Mesenchymal stem cell (in vitro differentiated cells and primary cell): ENCODE measurements at regions not wholly inside any gene's neighbourhood (a gene's known extent, or its start where the extent isn't known, plus 50 kb on each side); places are given as distances from the start of the nearest gene placed in this dataset.

Source experiments
- DNase-seq: peaks from one replicate; pipeline ENCODE4 v3.0.0-alpha.2; 2013
- H2AFZ ChIP-seq: one replicate; pipeline ENCODE4 v1.6.1; 2013; ENCODE audit warnings: low read depth, mild to moderate bottlenecking, control low read depth, inconsistent platforms, low read length, moderate library complexity
- H2AK5ac ChIP-seq: 2 replicates; pipeline ENCODE4 v1.6.1; 2013; ENCODE audit warnings: low read length, moderate library complexity, mild to moderate bottlenecking, inconsistent platforms; ENCODE audit not compliant: severe bottlenecking
- H2BK120ac ChIP-seq: one replicate; pipeline ENCODE4 v1.6.1; 2013; ENCODE audit warnings: low read depth, mild to moderate bottlenecking, inconsistent platforms, low read length, moderate library complexity
- H2BK12ac ChIP-seq, 2 experiments: one replicate each; pipeline ENCODE4 v1.6.1; 2013; ENCODE audit warnings: inconsistent platforms in 2 of 2, low read length in 2 of 2, mild to moderate bottlenecking in 2 of 2, moderate library complexity in 2 of 2, control low read depth in 1 of 2
- H2BK15ac ChIP-seq: one replicate; pipeline ENCODE4 v1.6.1; 2013; ENCODE audit warnings: mild to moderate bottlenecking, low read depth, inconsistent platforms; ENCODE audit not compliant: poor library complexity, severe bottlenecking
- H2BK5ac ChIP-seq: 2 replicates; pipeline ENCODE4 v1.6.1; 2013; ENCODE audit warnings: low read depth, mild to moderate bottlenecking, low read length, control low read depth, inconsistent platforms; ENCODE audit not compliant: poor library complexity, severe bottlenecking
- H3K14ac ChIP-seq, 2 experiments: one replicate each; pipeline ENCODE4 v1.6.1; 2013; ENCODE audit warnings: inconsistent platforms in 2 of 2, low read length in 2 of 2, control low read depth in 1 of 2, mild to moderate bottlenecking in 1 of 2, moderate library complexity in 1 of 2
- H3K18ac ChIP-seq, 2 experiments: one replicate each; pipeline ENCODE4 v1.6.1; 2013; ENCODE audit warnings: inconsistent platforms in 2 of 2, low read length in 2 of 2, control low read depth in 1 of 2, low read depth in 1 of 2, mild to moderate bottlenecking in 1 of 2
- H3K23ac ChIP-seq, 2 experiments: one replicate each; pipeline ENCODE4 v1.6.1; 2013; ENCODE audit warnings: inconsistent platforms in 2 of 2, low read length in 2 of 2, mild to moderate bottlenecking in 2 of 2, moderate library complexity in 2 of 2, control low read depth in 1 of 2
- H3K27ac ChIP-seq: 2 replicates; pipeline ENCODE4 v1.5.1; 2013; ENCODE audit warnings: mild to moderate bottlenecking, moderate library complexity, low read length, control low read depth, inconsistent platforms; ENCODE audit not compliant: poor library complexity, severe bottlenecking
- H3K27me3 ChIP-seq, 2 experiments: 2 replicates each; pipeline versions ENCODE4 v1.6.1 to v1.7.0; 2013; ENCODE audit warnings: low read length in 2 of 2, mild to moderate bottlenecking in 2 of 2, moderate library complexity in 2 of 2, control low read depth in 1 of 2, inconsistent platforms in 1 of 2; ENCODE audit not compliant: control insufficient read depth in 1 of 2, insufficient read depth in 1 of 2
- H3K36me3 ChIP-seq, 2 experiments: 2 replicates each; pipeline versions ENCODE4 v1.6.1 to v1.7.0; 2013; ENCODE audit warnings: low read length in 2 of 2, control low read depth in 1 of 2, inconsistent platforms in 1 of 2, low read depth in 1 of 2, mild to moderate bottlenecking in 1 of 2; ENCODE audit not compliant: insufficient read depth in 2 of 2, control insufficient read depth in 1 of 2
- H3K4ac ChIP-seq, 2 experiments: one replicate each; pipeline ENCODE4 v1.6.1; 2013; ENCODE audit warnings: inconsistent platforms in 2 of 2, low read length in 2 of 2, mild to moderate bottlenecking in 2 of 2, moderate library complexity in 2 of 2, control low read depth in 1 of 2, low read depth in 1 of 2
- H3K4me1 ChIP-seq: 2 replicates; pipeline ENCODE4 v1.6.1; 2013; ENCODE audit warnings: low read depth, low read length, control low read depth; ENCODE audit not compliant: control insufficient read depth, insufficient read depth
- H3K4me2 ChIP-seq: 2 replicates; pipeline ENCODE4 v1.6.1; 2013; ENCODE audit warnings: low read length, mild to moderate bottlenecking, inconsistent platforms; ENCODE audit not compliant: poor library complexity, severe bottlenecking
- H3K4me3 ChIP-seq, 2 experiments: 2 replicates each; pipeline versions ENCODE4 v1.5.1 to v1.7.0; 2013; ENCODE audit warnings: low read length in 2 of 2, mild to moderate bottlenecking in 2 of 2, control low read depth in 1 of 2, low read depth in 1 of 2; ENCODE audit not compliant: insufficient read depth in 1 of 2
- H3K79me1 ChIP-seq: replicated peaks from 2 replicates; pipeline ENCODE4 v1.6.1; 2013; ENCODE audit warnings: mild to moderate bottlenecking, control low read depth, low read length, inconsistent platforms; ENCODE audit not compliant: poor library complexity, severe bottlenecking
- H3K9ac ChIP-seq: 2 replicates; pipeline ENCODE4 v1.7.0; 2013; ENCODE audit warnings: mild to moderate bottlenecking, low read length, moderate library complexity
- H3K9me3 ChIP-seq: 2 replicates; pipeline ENCODE4 v1.7.0; 2013; ENCODE audit warnings: mild to moderate bottlenecking, low read length; ENCODE audit not compliant: control insufficient read depth
- H4K8ac ChIP-seq: one replicate; pipeline ENCODE4 v1.6.1; 2013; ENCODE audit warnings: inconsistent platforms, mild to moderate bottlenecking, low read length, moderate library complexity
- H4K91ac ChIP-seq: one replicate; pipeline ENCODE4 v1.6.1; 2013; ENCODE audit warnings: mild to moderate bottlenecking, low read length, inconsistent platforms
- WGBS: methylation state at CpG from one replicate; pipeline ENCODE4 v1.1.7; 2013; ENCODE audit warnings: mixed read lengths; 5-methylcytosine and 5-hydroxymethylcytosine counted together

- Histone ChIP-seq H3K9ac (no peak overlapping the region), H3K18ac (no peak overlapping the region)
- WGBS = 84% methylated on average over 6 of the region's 6 CpGs
These were observed 70.7 kb upstream of the LARS2 start for GRCh38 chr3:45317710-45318109.

DNA sequence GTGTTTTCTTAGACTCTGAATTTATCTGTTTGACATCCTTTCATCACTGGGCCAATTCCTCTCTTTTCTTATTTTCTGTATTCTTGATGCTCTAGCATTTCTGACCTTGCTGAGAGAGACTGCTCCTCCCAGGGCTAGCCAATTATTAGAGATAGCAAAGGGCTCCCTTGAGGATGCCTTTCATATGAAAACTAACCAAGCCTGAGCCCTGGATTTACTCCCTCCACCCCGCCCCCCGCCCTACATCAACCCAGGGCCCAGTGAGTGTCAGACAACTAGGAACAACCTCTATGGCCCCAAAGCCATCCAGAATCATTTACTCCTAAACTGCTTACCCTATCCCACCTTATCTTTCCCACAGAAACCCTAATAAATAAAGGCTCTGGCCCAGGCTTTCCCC, 69.7 kb upstream of the LARS2 start:
- Histone ChIP-seq H4K8ac (no peak overlapping the region), H3K4me2 (no peak overlapping the region), H3K4me3 (no peak overlapping the region), H2BK120ac (no peak overlapping the region), H3K9me3 (peaks cover 17% of the 10 kb centered on the region), H3K27ac (no peak overlapping the region), H2BK15ac (no peak overlapping the region), H3K4ac (no peak overlapping the region), H2BK5ac (no peak overlapping the region), H3K14ac (no peak overlapping the region), H3K79me1 (no peaks in the 10 kb centered on the region), H3K18ac (no peak overlapping the region), H4K91ac (no peak overlapping the region), H3K36me3 (no peaks in the 10 kb centered on the region), H3K27me3 (peaks cover 35 to 41% of the 10 kb centered on the region in 2 experiments), H3K23ac (no peak overlapping the region), H2BK12ac (no peak overlapping the region), H3K4me1 (no peaks in the 10 kb centered on the region), H2AFZ (no peak overlapping the region), H3K9ac (no peak overlapping the region), H2AK5ac (no peak overlapping the region)
- 34% methylated on average over 2 of the region's 2 CpGs for WGBS
- no peak for DNase-seq

More at GRCh38 chr3:45317710-45318109, 70.7 kb upstream of the LARS2 start:
- no peak for DNase-seq
- Histone ChIP-seq H2AK5ac (no peak overlapping the region), H2AFZ (no peak overlapping the region), H2BK15ac (no peak overlapping the region), H2BK5ac (no peak overlapping the region), H4K91ac (no peak overlapping the region), H3K9me3 (peaks cover 22% of the 10 kb centered on the region), H3K27ac (no peak overlapping the region), H3K27me3 (peaks cover 42% of the 10 kb centered on the region in 2 experiments), H3K4me3 (no peak overlapping the region), H3K4me1 (no peaks in the 10 kb centered on the region), H3K4ac (no peak overlapping the region), H3K14ac (no peak overlapping the region), H2BK120ac (no peak overlapping the region), H3K4me2 (no peak overlapping the region), H3K36me3 (no peaks in the 10 kb centered on the region), H3K23ac (no peak overlapping the region), H4K8ac (no peak overlapping the region), H2BK12ac (no peak overlapping the region), H3K79me1 (no peaks in the 10 kb centered on the region)

DNA sequence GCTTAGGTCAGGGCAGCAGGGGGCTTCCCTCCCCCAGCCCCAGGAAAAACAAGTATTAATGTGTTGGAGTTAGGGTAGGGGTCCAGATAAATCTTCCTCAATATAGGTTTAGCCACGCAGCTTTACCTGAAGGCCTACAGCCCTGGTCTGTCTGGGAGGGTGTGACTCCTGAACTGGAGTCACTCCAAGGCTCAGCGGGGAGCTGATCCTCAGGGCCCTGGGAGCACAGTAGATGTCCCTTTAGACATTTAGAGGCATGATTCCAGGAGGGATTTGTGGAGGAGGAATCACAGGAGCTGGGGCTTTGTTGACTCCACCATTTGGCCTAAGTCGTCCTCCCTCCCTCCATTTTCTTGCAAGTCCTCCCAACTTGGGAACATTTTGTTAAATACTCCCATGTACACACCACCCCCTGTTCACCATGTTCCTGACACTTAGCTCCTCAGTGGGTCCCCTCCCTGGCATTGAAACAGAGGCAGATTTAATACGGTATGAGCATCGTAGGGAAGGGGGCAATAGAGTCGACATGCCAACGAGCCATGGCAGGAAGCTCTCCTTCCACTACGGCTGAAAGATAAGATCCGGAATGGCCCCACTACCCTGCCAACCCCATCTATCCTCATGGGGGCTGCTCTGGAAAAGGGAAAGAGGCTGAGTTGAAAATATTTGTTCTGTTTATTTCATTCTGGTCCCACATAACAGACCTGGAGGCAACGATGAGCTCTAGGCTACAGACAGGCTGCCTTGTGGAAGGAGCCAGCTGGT, 69.0 kb upstream of the LARS2 start:
- 90% methylated on average over 9 of the region's 10 CpGs for WGBS

DNA sequence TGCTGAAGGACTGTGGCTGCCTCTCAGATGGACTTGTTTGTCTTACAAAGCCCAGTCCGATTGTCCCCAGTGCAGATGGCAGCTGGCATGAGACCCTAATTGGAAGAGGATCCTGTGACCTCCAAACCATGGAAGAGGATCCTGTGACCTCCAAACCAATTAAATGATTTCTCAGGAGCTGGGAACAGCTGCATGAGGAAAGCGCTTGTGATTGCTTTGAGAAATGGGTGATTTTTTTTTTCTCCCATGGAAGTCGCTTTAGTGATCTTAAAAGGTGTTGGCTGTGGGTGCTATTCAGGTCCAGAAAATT, 68.4 kb upstream of the LARS2 start:
- Histone ChIP-seq H2BK120ac (no peak overlapping the region), H3K4ac (no peak overlapping the region), H3K4me3 (no peak overlapping the region), H3K27me3 (peaks cover 36 to 41% of the 10 kb centered on the region in 2 experiments), H3K27ac (no peak overlapping the region), H2BK5ac (no peak overlapping the region), H3K36me3 (no peaks in the 10 kb centered on the region), H2BK15ac (no peak overlapping the region), H2BK12ac (no peak overlapping the region), H2AFZ (no peak overlapping the region), H3K18ac (no peak overlapping the region), H4K8ac (no peak overlapping the region), H3K79me1 (no peaks in the 10 kb centered on the region), H3K4me1 (no peaks in the 10 kb centered on the region), H3K9ac (no peak overlapping the region), H3K23ac (no peak overlapping the region), H3K14ac (no peak overlapping the region), H4K91ac (no peak overlapping the region), H3K9me3 (peaks cover 8% of the 10 kb centered on the region), H3K4me2 (no peak overlapping the region), H2AK5ac (no peak overlapping the region)
- no peak for DNase-seq
- 93% methylated on average over 3 of the region's 3 CpGs for WGBS

More for the DNA sequence above, 69.0 kb upstream of the LARS2 start:
- Histone ChIP-seq H3K27me3 (peaks cover 30 to 36% of the 10 kb centered on the region in 2 experiments), H3K4me2 (no peak overlapping the region), H3K23ac (no peak overlapping the region), H3K9me3 (peaks cover 10% of the 10 kb centered on the region), H2BK5ac (no peak overlapping the region), H2AFZ (no peak overlapping the region), H3K79me1 (no peaks in the 10 kb centered on the region), H2BK15ac (no peak overlapping the region), H3K18ac (no peak overlapping the region), H3K27ac (no peak overlapping the region), H3K4me3 (no peak overlapping the region), H3K4me1 (no peaks in the 10 kb centered on the region), H3K9ac (no peak overlapping the region), H3K4ac (no peak overlapping the region), H3K36me3 (no peaks in the 10 kb centered on the region), H2AK5ac (no peak overlapping the region), H2BK12ac (no peak overlapping the region), H4K91ac (no peak overlapping the region), H2BK120ac (no peak overlapping the region), H3K14ac (no peak overlapping the region), H4K8ac (no peak overlapping the region)
- no peak for DNase-seq
